HepG2 (cell line): ENCODE measurements at regions not wholly inside any gene's neighbourhood (a gene's known extent, or its start where the extent isn't known, plus 50 kb on each side); places are given as distances from the start of the nearest gene placed in this dataset.

Source experiments
- ATAC-seq: fragments of 200-7000 bp; cut with Tn5 transposase; 3 replicates; pipeline ENCODE4 v1.9.1; 2020; ENCODE audit warnings: mild to moderate bottlenecking, moderate library complexity
- BruUV-seq: library from RNA; stranded (reverse); fragments of 400-500 nt; replicated peaks from 2 replicates; lab custom pipeline; 2021; lab: Mats Ljungman, UMichigan
- CTCF ChIA-PET: fragments of 300-600 bp; formaldehyde crosslinking; extraction: SDS; loops from one replicate; lab custom pipeline; 2021; ENCODE audit warnings: low total read pairs, inconsistent platforms, low intra/inter-chr PET ratio; lab: Yijun Ruan, JAX
- POLR2A ChIA-PET: fragments of 350-600 bp; sonication (Branson Sonifier 250); formaldehyde crosslinking; loops from one replicate; lab custom pipeline; 2020; ENCODE audit warnings: antibody characterized with exemption, inconsistent platforms; lab: Yijun Ruan, JAX
- DNase-seq: peaks from one replicate; pipeline ENCODE4 v3.0.0-alpha.2; 2015; ENCODE audit warnings: low spot score
- FAIRE-seq: peaks from 3 replicates; lab custom pipeline; 2011; peaks lifted over from hg19 to GRCh38; lab: Jason Lieb, UNC
- H2AFZ ChIP-seq: one replicate; pipeline ENCODE4 v1.6.1; 2011; ENCODE audit warnings: low read length, inconsistent platforms
- H3K27ac ChIP-seq: fragments of 300-600 bp; 3 replicates; pipeline ENCODE4 v1.8.0; 2011; ENCODE audit warnings: mixed run types, mild to moderate bottlenecking, mixed read lengths, low read length, inconsistent platforms; ENCODE audit not compliant: insufficient read depth; ENCODE audit errors: extremely low read length
- H3K27me3 ChIP-seq, 2 experiments: fragments of 200-600 bp in 1 of 2; 2 replicates in 1 of 2; 3 replicates in 1 of 2; pipeline versions ENCODE4 v1.6.0 to v1.8.0; 2011; ENCODE audit warnings: low read length in 2 of 2, mild to moderate bottlenecking in 2 of 2, moderate library complexity in 2 of 2, inconsistent platforms in 1 of 2; ENCODE audit not compliant: insufficient read depth in 2 of 2, control insufficient read depth in 1 of 2
- H3K36me3 ChIP-seq, 2 experiments: fragments of 200-600 bp in 1 of 2; replicated peaks in 1 of 2; 2 replicates in 1 of 2; 3 replicates in 1 of 2; pipeline versions ENCODE4 v1.5.1 to v1.8.0; 2011; ENCODE audit warnings: low read length in 2 of 2, inconsistent platforms in 1 of 2; ENCODE audit not compliant: insufficient read depth in 2 of 2, control insufficient read depth in 1 of 2
- H3K4me1 ChIP-seq: 2 replicates; pipeline ENCODE4 v1.5.1; 2012; ENCODE audit warnings: low read length, inconsistent platforms; ENCODE audit not compliant: insufficient read depth
- H3K4me2 ChIP-seq: 2 replicates; pipeline ENCODE4 v1.6.0; 2011; ENCODE audit warnings: low read depth, low read length, inconsistent platforms
- H3K4me3 ChIP-seq, 3 experiments: fragments of 200-600 bp in 1 of 3; sonication (generic), shearing (Covaris generic) in 1 of 3; replicated peaks in 1 of 3; 2 replicates each; pipeline ENCODE4 v1.5.1; 2011 to 2016; ENCODE audit warnings: low read length in 3 of 3, inconsistent platforms in 2 of 3, low read depth in 2 of 3, mild to moderate bottlenecking in 2 of 3, control low read depth in 1 of 3, mixed read lengths in 1 of 3; ENCODE audit not compliant: insufficient read depth in 1 of 3
- H3K79me2 ChIP-seq: one replicate; pipeline ENCODE4 v1.6.1; 2011; ENCODE audit warnings: low read length, inconsistent platforms; ENCODE audit not compliant: insufficient read depth
- H3K9ac ChIP-seq: 2 replicates; pipeline ENCODE4 v1.6.0; 2011; ENCODE audit warnings: mild to moderate bottlenecking, low read depth, low read length, inconsistent platforms; ENCODE audit not compliant: insufficient read depth
- H3K9me3 ChIP-seq: 2 replicates; pipeline ENCODE4 v1.5.1; 2012; ENCODE audit warnings: mild to moderate bottlenecking, low read length
- H4K20me1 ChIP-seq: 2 replicates; pipeline ENCODE4 v1.6.0; 2011; ENCODE audit warnings: inconsistent platforms, mild to moderate bottlenecking, low read length, moderate library complexity; ENCODE audit not compliant: insufficient read depth
- ATM ChIP-seq: fragments of 450-650 bp; IDR thresholded peaks from 2 replicates; pipeline ENCODE4 v1.7.1; 2017; ENCODE audit warnings: mild to moderate bottlenecking, borderline replicate concordance
- BRCA1 ChIP-seq: sonication (generic); formaldehyde crosslinking; IDR thresholded peaks from 2 replicates; pipeline ENCODE4 v1.4.0; 2020; ENCODE audit warnings: missing genetic modification reagents
- IKZF1 ChIP-seq: fragments of 450-650 bp; IDR thresholded peaks from 2 replicates; pipeline ENCODE4 v1.7.1; 2016
- SCMH1 ChIP-seq: sonication (generic); formaldehyde crosslinking; IDR thresholded peaks from 2 replicates; pipeline ENCODE4 v1.9.0; 2021; ENCODE audit warnings: missing genetic modification reagents, mild to moderate bottlenecking, borderline replicate concordance
- ZNF354B ChIP-seq: sonication (generic); formaldehyde crosslinking; IDR thresholded peaks from 2 replicates; pipeline ENCODE4 v1.8.0; 2022; ENCODE audit warnings: mild to moderate bottlenecking, missing genetic modification reagents
- ZNF549 ChIP-seq: sonication (generic); formaldehyde crosslinking; IDR thresholded peaks from 2 replicates; pipeline ENCODE4 v1.5.0; 2020; ENCODE audit warnings: missing genetic modification reagents
- ZNF746 ChIP-seq: sonication (generic); formaldehyde crosslinking; IDR thresholded peaks from 2 replicates; pipeline ENCODE4 v1.8.0; 2022; ENCODE audit warnings: mild to moderate bottlenecking, missing genetic modification reagents
- WGBS: methylation state at CpG from one replicate; pipeline ENCODE4 v1.1.6; 2017; ENCODE audit warnings: low lambda C conversion rate; 5-methylcytosine and 5-hydroxymethylcytosine counted together
- in situ Hi-C: cut with HindIII; loops from 2 replicates; pipeline ENCODE4 v1.10.0; 2017; ENCODE audit warnings: low pct_unique_long_range_greater_than_20kb; ENCODE audit not compliant: extremely low pct_ligation_motif_present
- intact Hi-C: fragments of 100-400 bp; cut with micrococcal nuclease; formaldehyde crosslinking; loops from one replicate; pipeline ENCODE4 v1.10.0; 2022; ENCODE audit not compliant: unreplicated experiment
- TF ChIP-seq, protein P1 (sequence below): sonication (generic); formaldehyde crosslinking; IDR thresholded peaks from 2 replicates; pipeline ENCODE4 v1.4.0; 2020; ENCODE audit warnings: missing genetic modification reagents
- TF ChIP-seq, protein P2 (sequence below): sonication (generic); formaldehyde crosslinking; IDR thresholded peaks from 2 replicates; pipeline ENCODE4 v1.4.0; 2020; ENCODE audit warnings: missing genetic modification reagents
- TF ChIP-seq, protein P3 (sequence below): sonication (generic); formaldehyde crosslinking; IDR thresholded peaks from 2 replicates; pipeline ENCODE4 v1.4.0; 2020; ENCODE audit warnings: missing genetic modification reagents
- TF ChIP-seq, protein P4 (sequence below): sonication (generic); formaldehyde crosslinking; IDR thresholded peaks from 2 replicates; pipeline ENCODE4 v1.4.0; 2020; ENCODE audit warnings: missing genetic modification reagents, mild to moderate bottlenecking, borderline replicate concordance

DNA sequence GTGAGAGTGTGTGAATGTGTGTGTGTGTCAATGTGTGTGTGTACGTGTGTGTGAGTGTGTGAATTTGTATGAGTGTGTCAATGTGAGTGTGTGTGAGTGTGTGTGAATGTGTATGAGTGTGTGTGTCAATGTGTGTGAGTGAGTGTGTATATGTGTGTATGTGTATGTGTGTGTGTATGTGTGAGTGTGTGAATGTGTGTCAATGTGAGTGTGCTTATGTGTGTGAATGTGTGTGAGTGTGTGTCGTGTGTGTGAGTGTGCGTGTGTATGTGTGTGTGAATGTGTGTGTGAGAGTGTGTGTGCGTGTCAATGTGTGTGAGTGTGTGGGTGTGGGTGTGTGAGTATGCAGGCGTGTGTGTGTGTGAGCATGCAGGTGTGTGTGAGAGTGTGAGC lies 93.5 kb upstream of the ALDH1A3 start (continued):
- TF ChIP-seq ATM = peak; percentile 68; the same call in 1 of the 2 replicates
- TF ChIP-seq, protein P1, sequence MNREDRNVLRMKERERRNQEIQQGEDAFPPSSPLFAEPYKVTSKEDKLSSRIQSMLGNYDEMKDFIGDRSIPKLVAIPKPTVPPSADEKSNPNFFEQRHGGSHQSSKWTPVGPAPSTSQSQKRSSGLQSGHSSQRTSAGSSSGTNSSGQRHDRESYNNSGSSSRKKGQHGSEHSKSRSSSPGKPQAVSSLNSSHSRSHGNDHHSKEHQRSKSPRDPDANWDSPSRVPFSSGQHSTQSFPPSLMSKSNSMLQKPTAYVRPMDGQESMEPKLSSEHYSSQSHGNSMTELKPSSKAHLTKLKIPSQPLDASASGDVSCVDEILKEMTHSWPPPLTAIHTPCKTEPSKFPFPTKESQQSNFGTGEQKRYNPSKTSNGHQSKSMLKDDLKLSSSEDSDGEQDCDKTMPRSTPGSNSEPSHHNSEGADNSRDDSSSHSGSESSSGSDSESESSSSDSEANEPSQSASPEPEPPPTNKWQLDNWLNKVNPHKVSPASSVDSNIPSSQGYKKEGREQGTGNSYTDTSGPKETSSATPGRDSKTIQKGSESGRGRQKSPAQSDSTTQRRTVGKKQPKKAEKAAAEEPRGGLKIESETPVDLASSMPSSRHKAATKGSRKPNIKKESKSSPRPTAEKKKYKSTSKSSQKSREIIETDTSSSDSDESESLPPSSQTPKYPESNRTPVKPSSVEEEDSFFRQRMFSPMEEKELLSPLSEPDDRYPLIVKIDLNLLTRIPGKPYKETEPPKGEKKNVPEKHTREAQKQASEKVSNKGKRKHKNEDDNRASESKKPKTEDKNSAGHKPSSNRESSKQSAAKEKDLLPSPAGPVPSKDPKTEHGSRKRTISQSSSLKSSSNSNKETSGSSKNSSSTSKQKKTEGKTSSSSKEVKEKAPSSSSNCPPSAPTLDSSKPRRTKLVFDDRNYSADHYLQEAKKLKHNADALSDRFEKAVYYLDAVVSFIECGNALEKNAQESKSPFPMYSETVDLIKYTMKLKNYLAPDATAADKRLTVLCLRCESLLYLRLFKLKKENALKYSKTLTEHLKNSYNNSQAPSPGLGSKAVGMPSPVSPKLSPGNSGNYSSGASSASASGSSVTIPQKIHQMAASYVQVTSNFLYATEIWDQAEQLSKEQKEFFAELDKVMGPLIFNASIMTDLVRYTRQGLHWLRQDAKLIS (CRISPR knock-in tag) = no peak
- TF ChIP-seq, protein P2, sequence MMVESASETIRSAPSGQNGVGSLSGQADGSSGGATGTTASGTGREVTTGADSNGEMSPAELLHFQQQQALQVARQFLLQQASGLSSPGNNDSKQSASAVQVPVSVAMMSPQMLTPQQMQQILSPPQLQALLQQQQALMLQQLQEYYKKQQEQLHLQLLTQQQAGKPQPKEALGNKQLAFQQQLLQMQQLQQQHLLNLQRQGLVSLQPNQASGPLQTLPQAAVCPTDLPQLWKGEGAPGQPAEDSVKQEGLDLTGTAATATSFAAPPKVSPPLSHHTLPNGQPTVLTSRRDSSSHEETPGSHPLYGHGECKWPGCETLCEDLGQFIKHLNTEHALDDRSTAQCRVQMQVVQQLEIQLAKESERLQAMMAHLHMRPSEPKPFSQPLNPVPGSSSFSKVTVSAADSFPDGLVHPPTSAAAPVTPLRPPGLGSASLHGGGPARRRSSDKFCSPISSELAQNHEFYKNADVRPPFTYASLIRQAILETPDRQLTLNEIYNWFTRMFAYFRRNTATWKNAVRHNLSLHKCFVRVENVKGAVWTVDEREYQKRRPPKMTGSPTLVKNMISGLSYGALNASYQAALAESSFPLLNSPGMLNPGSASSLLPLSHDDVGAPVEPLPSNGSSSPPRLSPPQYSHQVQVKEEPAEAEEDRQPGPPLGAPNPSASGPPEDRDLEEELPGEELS (CRISPR knock-in tag) = no peak

DNA sequence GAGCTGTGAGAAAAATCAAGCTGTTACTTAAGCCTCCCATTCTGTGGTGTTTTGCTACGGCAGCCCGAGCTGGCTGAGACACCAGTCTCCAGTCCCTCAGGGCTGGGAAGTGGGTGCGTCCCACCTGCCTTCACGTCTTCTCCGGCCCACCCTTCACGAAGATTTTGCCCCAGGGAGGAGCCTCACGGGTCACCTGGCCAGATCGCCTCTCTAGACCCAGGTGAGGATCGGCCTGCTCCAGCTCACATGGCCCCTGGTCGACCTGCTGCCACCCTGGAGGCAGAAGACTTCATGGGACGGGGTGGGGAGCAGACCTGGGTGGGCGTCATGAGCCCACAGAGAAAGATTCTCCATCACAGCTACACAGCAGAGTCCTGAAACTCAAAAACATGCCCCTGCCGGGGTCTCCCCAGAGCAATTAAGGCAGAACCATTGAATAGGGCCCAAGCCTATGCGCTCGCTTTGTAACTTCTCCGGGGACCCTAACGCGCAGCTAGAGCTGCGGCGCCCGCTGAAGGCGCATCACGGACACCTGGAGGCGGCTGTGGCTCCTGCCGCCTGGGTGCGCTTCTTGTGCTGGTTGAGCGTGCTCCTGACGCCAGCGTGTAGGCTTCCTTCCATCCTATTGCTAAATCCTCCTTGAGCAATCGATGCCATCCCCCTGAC lies 92.6 kb upstream of the ALDH1A3 start:
- no peak for FAIRE-seq
- H3K4me3 ChIP-seq = no peak overlapping the region

More for the DNA sequence above, 92.6 kb upstream of the ALDH1A3 start:
- Histone ChIP-seq H3K9me3 (no peaks in the 10 kb centered on the region), H3K27me3 (peaks cover 0 to under 1% of the 10 kb centered on the region in 2 experiments; a peak in 2 of 5 replicates), H4K20me1 (no peaks in the 10 kb centered on the region), H3K79me2 (no peaks in the 10 kb centered on the region), H3K27ac (no peak overlapping the region), H2AFZ (no peak overlapping the region), H3K4me2 (no peak overlapping the region), H3K36me3 (no peaks in the 10 kb centered on the region), H3K9ac (no peak overlapping the region), H3K4me1 (no peaks in the 10 kb centered on the region)
- in situ Hi-C loops = no loop called here
- 60% methylated on average over 24 of the region's 30 CpGs for WGBS
- ChIA-PET POLR2A (no interaction called here), CTCF (no interaction called here)
- DNase-seq (no peak), ATAC-seq (no peak)
- intact Hi-C loops = no loop called here
- TF ChIP-seq ZNF549 (CRISPR knock-in tag) (no peak), IKZF1 (no peak), SCMH1 (no peak), ZNF746 (CRISPR knock-in tag) (no peak), BRCA1 (no peak), ZNF354B (CRISPR knock-in tag) (no peak)
- TF ChIP-seq, protein P3, sequence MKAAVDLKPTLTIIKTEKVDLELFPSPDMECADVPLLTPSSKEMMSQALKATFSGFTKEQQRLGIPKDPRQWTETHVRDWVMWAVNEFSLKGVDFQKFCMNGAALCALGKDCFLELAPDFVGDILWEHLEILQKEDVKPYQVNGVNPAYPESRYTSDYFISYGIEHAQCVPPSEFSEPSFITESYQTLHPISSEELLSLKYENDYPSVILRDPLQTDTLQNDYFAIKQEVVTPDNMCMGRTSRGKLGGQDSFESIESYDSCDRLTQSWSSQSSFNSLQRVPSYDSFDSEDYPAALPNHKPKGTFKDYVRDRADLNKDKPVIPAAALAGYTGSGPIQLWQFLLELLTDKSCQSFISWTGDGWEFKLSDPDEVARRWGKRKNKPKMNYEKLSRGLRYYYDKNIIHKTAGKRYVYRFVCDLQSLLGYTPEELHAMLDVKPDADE = no peak
- TF ChIP-seq, protein P4, sequence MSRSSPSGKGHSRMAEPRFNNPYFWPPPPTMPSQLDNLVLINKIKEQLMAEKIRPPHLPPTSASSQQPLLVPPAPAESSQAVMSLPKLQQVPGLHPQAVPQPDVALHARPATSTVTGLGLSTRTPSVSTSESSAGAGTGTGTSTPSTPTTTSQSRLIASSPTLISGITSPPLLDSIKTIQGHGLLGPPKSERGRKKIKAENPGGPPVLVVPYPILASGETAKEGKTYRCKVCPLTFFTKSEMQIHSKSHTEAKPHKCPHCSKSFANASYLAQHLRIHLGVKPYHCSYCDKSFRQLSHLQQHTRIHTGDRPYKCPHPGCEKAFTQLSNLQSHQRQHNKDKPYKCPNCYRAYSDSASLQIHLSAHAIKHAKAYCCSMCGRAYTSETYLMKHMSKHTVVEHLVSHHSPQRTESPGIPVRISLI (CRISPR knock-in tag) = no peak
- BruUV-seq = no TSS peak
